ENCODE measurements at regions not wholly inside any gene's neighbourhood (a gene's known extent, or its start where the extent isn't known, plus 50 kb on each side); places are given as distances from the start of the nearest gene placed in this dataset.

DNA sequence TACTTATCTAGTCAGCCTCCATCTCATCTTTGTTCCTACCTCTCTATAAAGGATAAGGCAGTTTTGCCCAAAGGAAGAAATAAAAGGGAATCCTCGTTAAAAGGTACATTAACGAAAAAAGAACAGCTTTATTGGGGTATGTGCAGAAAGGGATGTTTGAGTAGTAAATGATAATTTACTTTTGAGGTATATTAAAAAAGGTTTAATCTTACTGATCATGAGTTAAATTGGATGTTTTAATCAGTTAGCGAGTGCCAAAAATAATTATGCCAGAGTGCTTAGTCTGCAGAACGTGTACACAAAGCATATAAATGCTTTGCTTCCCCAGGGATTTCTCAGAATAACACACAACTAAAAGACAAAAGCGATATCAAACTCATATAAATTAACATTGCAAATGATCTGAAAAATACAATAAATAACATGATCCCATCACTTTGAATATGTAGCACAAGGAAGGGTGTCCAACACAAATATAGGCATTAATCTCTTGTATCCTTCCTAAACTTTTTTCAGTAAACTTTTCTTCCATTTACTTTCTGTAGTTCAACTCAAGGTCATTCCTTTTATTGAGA, 865.0 kb downstream of the NR2F1-AS1 start:
- TF ChIP-seq, protein P1, sequence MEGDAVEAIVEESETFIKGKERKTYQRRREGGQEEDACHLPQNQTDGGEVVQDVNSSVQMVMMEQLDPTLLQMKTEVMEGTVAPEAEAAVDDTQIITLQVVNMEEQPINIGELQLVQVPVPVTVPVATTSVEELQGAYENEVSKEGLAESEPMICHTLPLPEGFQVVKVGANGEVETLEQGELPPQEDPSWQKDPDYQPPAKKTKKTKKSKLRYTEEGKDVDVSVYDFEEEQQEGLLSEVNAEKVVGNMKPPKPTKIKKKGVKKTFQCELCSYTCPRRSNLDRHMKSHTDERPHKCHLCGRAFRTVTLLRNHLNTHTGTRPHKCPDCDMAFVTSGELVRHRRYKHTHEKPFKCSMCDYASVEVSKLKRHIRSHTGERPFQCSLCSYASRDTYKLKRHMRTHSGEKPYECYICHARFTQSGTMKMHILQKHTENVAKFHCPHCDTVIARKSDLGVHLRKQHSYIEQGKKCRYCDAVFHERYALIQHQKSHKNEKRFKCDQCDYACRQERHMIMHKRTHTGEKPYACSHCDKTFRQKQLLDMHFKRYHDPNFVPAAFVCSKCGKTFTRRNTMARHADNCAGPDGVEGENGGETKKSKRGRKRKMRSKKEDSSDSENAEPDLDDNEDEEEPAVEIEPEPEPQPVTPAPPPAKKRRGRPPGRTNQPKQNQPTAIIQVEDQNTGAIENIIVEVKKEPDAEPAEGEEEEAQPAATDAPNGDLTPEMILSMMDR (conservative IDR thresholded peaks at IDR 0.05 in 1 of 2, IDR thresholded peaks at IDR 0.05 in 1 of 2; ENCODE audit: extremely low read depth in 1 of 2, insufficient read depth in 1 of 2, low read depth in 1 of 2, low read length in 2 of 2): no peak
- no peak for TF ChIP-seq EZH2 (IDR thresholded peaks at IDR 0.05; ENCODE audit: borderline replicate concordance, low read length)
